Hepatocyte (in vitro differentiated cells): ENCODE measurements at regions not wholly inside any gene's neighbourhood (a gene's known extent, or its start where the extent isn't known, plus 50 kb on each side); places are given as distances from the start of the nearest gene placed in this dataset.

Source experiments
- DNase-seq: peaks from one replicate; pipeline ENCODE4 v3.0.0-alpha.2; 2016; ENCODE audit warnings: low spot score
- H2AFZ ChIP-seq: fragments of 200-600 bp; sonication (generic); 2 replicates; pipeline ENCODE4 v1.6.0; 2016; ENCODE audit warnings: antibody characterized with exemption, mild to moderate bottlenecking
- H3K27ac ChIP-seq: fragments of 200-600 bp; sonication (generic); 2 replicates; pipeline ENCODE4 v1.5.1; 2016; ENCODE audit warnings: mild to moderate bottlenecking
- H3K27me3 ChIP-seq: fragments of 200-600 bp; sonication (generic); 2 replicates; pipeline ENCODE4 v1.6.1; 2016
- H3K36me3 ChIP-seq: fragments of 200-600 bp; sonication (generic); replicated peaks from 2 replicates; pipeline ENCODE4 v1.5.1; 2016; ENCODE audit warnings: low read depth; ENCODE audit not compliant: insufficient read depth
- H3K4me1 ChIP-seq: fragments of 200-600 bp; sonication (generic); 2 replicates; pipeline ENCODE4 v1.5.1; 2016; ENCODE audit warnings: mild to moderate bottlenecking, moderate library complexity; ENCODE audit not compliant: insufficient read depth
- H3K4me2 ChIP-seq: fragments of 200-600 bp; sonication (generic); 2 replicates; pipeline ENCODE4 v1.6.0; 2016
- H3K4me3 ChIP-seq: fragments of 200-600 bp; sonication (generic); 2 replicates; pipeline ENCODE4 v1.5.1; 2016; ENCODE audit warnings: mild to moderate bottlenecking
- H3K79me2 ChIP-seq: fragments of 200-600 bp; sonication (generic); 2 replicates; pipeline ENCODE4 v1.6.0; 2017; ENCODE audit warnings: mild to moderate bottlenecking
- H3K9me2 ChIP-seq: fragments of 200-600 bp; sonication (generic); replicated peaks from 2 replicates; pipeline ENCODE4 v1.6.0; 2017; ENCODE audit warnings: mild to moderate bottlenecking; ENCODE audit not compliant: insufficient read depth
- H3K9me3 ChIP-seq: fragments of 200-600 bp; sonication (generic); 2 replicates; pipeline ENCODE4 v1.5.1; 2016; ENCODE audit warnings: low read depth, mild to moderate bottlenecking
- H4K20me1 ChIP-seq: fragments of 200-600 bp; sonication (generic); 2 replicates; pipeline ENCODE4 v1.6.0; 2016; ENCODE audit warnings: mild to moderate bottlenecking; ENCODE audit not compliant: insufficient read depth, poor library complexity, severe bottlenecking
- CTCF ChIP-seq: fragments of 200-600 bp; sonication (generic); IDR thresholded peaks from 2 replicates; pipeline ENCODE4 v1.5.1; 2016; ENCODE audit warnings: antibody characterized with exemption, mild to moderate bottlenecking; ENCODE audit not compliant: poor library complexity
- EZH2 ChIP-seq: fragments of 200-600 bp; sonication (generic); IDR thresholded peaks from 2 replicates; pipeline ENCODE4 v1.6.1; 2016; ENCODE audit warnings: antibody characterized with exemption, mild to moderate bottlenecking, borderline replicate concordance
- EZH2phosphoT487 ChIP-seq: fragments of 200-600 bp; sonication (generic); IDR thresholded peaks from one replicate; pipeline ENCODE4 v1.6.1; 2018; ENCODE audit warnings: antibody characterized with exemption, mild to moderate bottlenecking, low read depth, moderate library complexity; ENCODE audit not compliant: unreplicated experiment, severe bottlenecking
- WGBS: methylation state at CpG from one replicate; pipeline ENCODE4 v1.1.6; 2016; ENCODE audit warnings: low lambda C conversion rate; ENCODE audit errors: missing lambda C conversion rate; 5-methylcytosine and 5-hydroxymethylcytosine counted together

- no peaks in the 10 kb centered on the region for H3K9me2 ChIP-seq
- no peaks in the 10 kb centered on the region for H3K79me2 ChIP-seq
- DNase-seq: no peak
- H3K27ac ChIP-seq: no peak overlapping the region
- H3K4me2 ChIP-seq: no peak overlapping the region
- WGBS: 76% methylated on average over 4 of the region's 4 CpGs
- no peaks in the 10 kb centered on the region for H4K20me1 ChIP-seq
- no peaks in the 10 kb centered on the region for H3K27me3 ChIP-seq
- no peaks in the 10 kb centered on the region for H3K36me3 ChIP-seq
- no peak overlapping the region for H2AFZ ChIP-seq
- no peak for TF ChIP-seq EZH2phosphoT487
- no peak for TF ChIP-seq EZH2
- no peak for TF ChIP-seq CTCF
- no peaks in the 10 kb centered on the region for H3K9me3 ChIP-seq
- H3K4me1 ChIP-seq: no peaks in the 10 kb centered on the region
- H3K4me3 ChIP-seq: no peak overlapping the region
These were observed 1797.4 kb downstream of the NCAM2 start for GRCh38 chr21:22795644-22796043.

GRCh38 chr21:22796147-22796546 is 1797.9 kb downstream of the NCAM2 start:
- 93% methylated on average over 9 of the region's 9 CpGs for WGBS
- no peak for TF ChIP-seq CTCF
- no peak for TF ChIP-seq EZH2
- no peak for TF ChIP-seq EZH2phosphoT487

GRCh38 chr21:22804151-22804550 is 1805.9 kb downstream of the NCAM2 start:
- Histone ChIP-seq H3K9me3 (no peaks in the 10 kb centered on the region), H3K4me1 (no peaks in the 10 kb centered on the region), H4K20me1 (no peaks in the 10 kb centered on the region), H3K27me3 (no peaks in the 10 kb centered on the region), H3K36me3 (no peaks in the 10 kb centered on the region), H3K27ac (no peak overlapping the region), H3K4me2 (no peak overlapping the region), H3K9me2 (no peaks in the 10 kb centered on the region), H2AFZ (no peak overlapping the region), H3K4me3 (no peak overlapping the region), H3K79me2 (no peaks in the 10 kb centered on the region)
- no peak for DNase-seq
- 83% methylated on average over 3 of the region's 3 CpGs for WGBS
- no peak for TF ChIP-seq EZH2
- no peak for TF ChIP-seq CTCF
- no peak for TF ChIP-seq EZH2phosphoT487

More at GRCh38 chr21:22796147-22796546, 1797.9 kb downstream of the NCAM2 start:
- DNase-seq: no peak
- Histone ChIP-seq H3K9me2 (no peaks in the 10 kb centered on the region), H3K27me3 (no peaks in the 10 kb centered on the region), H2AFZ (no peak overlapping the region), H3K4me1 (no peaks in the 10 kb centered on the region), H3K79me2 (no peaks in the 10 kb centered on the region), H3K9me3 (no peaks in the 10 kb centered on the region), H3K36me3 (no peaks in the 10 kb centered on the region), H3K4me2 (no peak overlapping the region), H4K20me1 (no peaks in the 10 kb centered on the region), H3K27ac (no peak overlapping the region), H3K4me3 (no peak overlapping the region)

- no peaks in the 10 kb centered on the region for H3K36me3 ChIP-seq
- H3K4me2 ChIP-seq: no peak overlapping the region
- H3K79me2 ChIP-seq: no peaks in the 10 kb centered on the region
- H3K9me3 ChIP-seq: no peaks in the 10 kb centered on the region
- H3K4me3 ChIP-seq: no peak overlapping the region
- TF ChIP-seq EZH2phosphoT487: no peak
- TF ChIP-seq EZH2: no peak
- TF ChIP-seq CTCF: no peak
- no peaks in the 10 kb centered on the region for H3K27me3 ChIP-seq
- no peaks in the 10 kb centered on the region for H3K9me2 ChIP-seq
- no peaks in the 10 kb centered on the region for H3K4me1 ChIP-seq
- DNase-seq: no peak
- H3K27ac ChIP-seq: no peak overlapping the region
- no peak overlapping the region for H2AFZ ChIP-seq
- 90% methylated on average over 3 of the region's 3 CpGs for WGBS
- H4K20me1 ChIP-seq: no peaks in the 10 kb centered on the region
These were observed 1808.1 kb downstream of the NCAM2 start for GRCh38 chr21:22806278-22806677.
